ENCODE measurements at regions not wholly inside any gene's neighbourhood (a gene's known extent, or its start where the extent isn't known, plus 50 kb on each side); places are given as distances from the start of the nearest gene placed in this dataset.

- no peaks in the 10 kb centered on the region for H3K27me3 Mint-ChIP-seq (ENCODE audit: low read depth)
- no peak overlapping the region for H3K4me3 Mint-ChIP-seq (ENCODE audit: unreplicated experiment)
- no peaks in the 10 kb centered on the region for H3K9me3 Mint-ChIP-seq (ENCODE audit: low read depth)
- H3K36me3 Mint-ChIP-seq (ENCODE audit: low read depth) = peaks cover 3% of the 10 kb centered on the region
- H3K27ac Mint-ChIP-seq (ENCODE audit: unreplicated experiment) = no peak overlapping the region
- DNase-seq (ENCODE audit: low spot score) = no peak
- H3K4me1 Mint-ChIP-seq (ENCODE audit: low read depth) = no peaks in the 10 kb centered on the region
- TF ChIP-seq CTCF (IDR thresholded peaks at IDR 0.05) = no peak
Observed at GRCh38 chr16:65947951-65948350, 418.5 kb upstream of the CDH5 start.

- no peak for TF ChIP-seq CTCF (IDR thresholded peaks at IDR 0.05)
- no peaks in the 10 kb centered on the region for H3K27me3 Mint-ChIP-seq (ENCODE audit: low read depth)
- DNase-seq (ENCODE audit: low spot score) = no peak
- H3K9me3 Mint-ChIP-seq (ENCODE audit: low read depth) = no peaks in the 10 kb centered on the region
- no peaks in the 10 kb centered on the region for H3K4me1 Mint-ChIP-seq (ENCODE audit: low read depth)
- H3K4me3 Mint-ChIP-seq (ENCODE audit: unreplicated experiment) = no peak overlapping the region
- H3K27ac Mint-ChIP-seq (ENCODE audit: unreplicated experiment) = no peak overlapping the region
- peaks cover 3% of the 10 kb centered on the region for H3K36me3 Mint-ChIP-seq (ENCODE audit: low read depth)
Observed at GRCh38 chr16:65945493-65945892, 421.0 kb upstream of the CDH5 start.

- Mint-ChIP-seq H3K4me3 (ENCODE audit: unreplicated experiment) (no peak overlapping the region), H3K4me1 (ENCODE audit: low read depth) (no peaks in the 10 kb centered on the region), H3K27ac (ENCODE audit: unreplicated experiment) (no peak overlapping the region), H3K27me3 (ENCODE audit: low read depth) (no peaks in the 10 kb centered on the region), H3K36me3 (ENCODE audit: low read depth) (peaks cover 3% of the 10 kb centered on the region), H3K9me3 (ENCODE audit: low read depth) (no peaks in the 10 kb centered on the region)
- no peak for TF ChIP-seq CTCF (IDR thresholded peaks at IDR 0.05)
- no peak for DNase-seq (ENCODE audit: low spot score)
Observed at GRCh38 chr16:65944361-65944760, 422.1 kb upstream of the CDH5 start.

GRCh38 chr16:65940711-65941110 is 425.8 kb upstream of the CDH5 start:
- Mint-ChIP-seq H3K27ac (ENCODE audit: unreplicated experiment) (no peak overlapping the region), H3K27me3 (ENCODE audit: low read depth) (no peaks in the 10 kb centered on the region), H3K4me3 (ENCODE audit: unreplicated experiment) (no peak overlapping the region), H3K36me3 (ENCODE audit: low read depth) (no peaks in the 10 kb centered on the region), H3K9me3 (ENCODE audit: low read depth) (no peaks in the 10 kb centered on the region), H3K4me1 (ENCODE audit: low read depth) (no peaks in the 10 kb centered on the region)
- DNase-seq (ENCODE audit: low spot score) = no peak
- no peak for TF ChIP-seq CTCF (IDR thresholded peaks at IDR 0.05)

- no peak for TF ChIP-seq CTCF (IDR thresholded peaks at IDR 0.05)
- Mint-ChIP-seq H3K27me3 (ENCODE audit: low read depth) (no peaks in the 10 kb centered on the region), H3K4me3 (ENCODE audit: unreplicated experiment) (no peak overlapping the region), H3K4me1 (ENCODE audit: low read depth) (no peaks in the 10 kb centered on the region), H3K36me3 (ENCODE audit: low read depth) (no peaks in the 10 kb centered on the region), H3K27ac (ENCODE audit: unreplicated experiment) (no peak overlapping the region), H3K9me3 (ENCODE audit: low read depth) (no peaks in the 10 kb centered on the region)
- DNase-seq (ENCODE audit: low spot score) = no peak
Observed at GRCh38 chr16:65938083-65938482, 428.4 kb upstream of the CDH5 start.
